IPS-NIHi7 (cell line): ENCODE measurements at regions not wholly inside any gene's neighbourhood (a gene's known extent, or its start where the extent isn't known, plus 50 kb on each side); places are given as distances from the start of the nearest gene placed in this dataset.

Experiments used
- DNase-seq: peaks from one replicate; pipeline ENCODE4 v3.0.0; 2012; ENCODE audit warnings: mixed read lengths; ENCODE audit errors: extremely low spot score

- no peak for DNase-seq
Observed at GRCh38 chr15:72833561-72833960, 50.0 kb upstream of the ADPGK start.
